Liver (tissue), 8 donors: ENCODE measurements at regions not wholly inside any gene's neighbourhood (a gene's known extent, or its start where the extent isn't known, plus 50 kb on each side); places are given as distances from the start of the nearest gene placed in this dataset.

ENCODE experiments used
- DNase-seq: peaks from one replicate; pipeline ENCODE4 v3.0.0-alpha.2; 2017; ENCODE audit warnings: low spot score
- H3K27ac ChIP-seq, 2 donors: one replicate each; pipeline ENCODE4 v1.7.0; 2013; ENCODE audit warnings: inconsistent platforms in 2 of 2, low read length in 2 of 2, control low read depth in 1 of 2, low read depth in 1 of 2, mild to moderate bottlenecking in 1 of 2
- H3K27me3 ChIP-seq, 4 donors: one replicate each; pipeline versions ENCODE4 v1.6.1 to v1.7.0; 2013; ENCODE audit warnings: low read length in 3 of 4, inconsistent platforms in 1 of 4, mild to moderate bottlenecking in 1 of 4, moderate library complexity in 1 of 4; ENCODE audit not compliant: control insufficient read depth in 4 of 4, insufficient read depth in 4 of 4
- H3K36me3 ChIP-seq, 4 donors: one replicate each; pipeline versions ENCODE4 v1.6.1 to v1.7.0; 2013; ENCODE audit warnings: low read length in 3 of 4, mild to moderate bottlenecking in 3 of 4, low read depth in 1 of 4, moderate library complexity in 1 of 4; ENCODE audit not compliant: control insufficient read depth in 4 of 4, insufficient read depth in 3 of 4
- H3K4me1 ChIP-seq, 4 donors: one replicate each; pipeline versions ENCODE4 v1.6.1 to v1.7.0; 2013; ENCODE audit warnings: low read length in 3 of 4, mild to moderate bottlenecking in 3 of 4, moderate library complexity in 1 of 4; ENCODE audit not compliant: control insufficient read depth in 4 of 4, insufficient read depth in 4 of 4
- H3K4me3 ChIP-seq, 3 donors: one replicate each; pipeline versions ENCODE4 v1.6.1 to v1.7.0; 2013; ENCODE audit warnings: low read length in 3 of 3, control low read depth in 1 of 3, low read depth in 1 of 3, mild to moderate bottlenecking in 1 of 3
- H3K9ac ChIP-seq, 2 donors: one replicate each; pipeline ENCODE4 v1.7.0; 2013; ENCODE audit warnings: low read length in 2 of 2, mild to moderate bottlenecking in 2 of 2, moderate library complexity in 2 of 2, control low read depth in 1 of 2, low read depth in 1 of 2
- H3K9me3 ChIP-seq, 4 donors: one replicate each; pipeline versions ENCODE4 v1.6.1 to v1.7.0; 2013; ENCODE audit warnings: low read length in 3 of 4; ENCODE audit not compliant: control insufficient read depth in 4 of 4
- ATF3 ChIP-seq: IDR thresholded peaks from 2 replicates; pipeline ENCODE4 v1.6.1; 2016; ENCODE audit warnings: antibody characterized with exemption
- EGR1 ChIP-seq, 2 donors: IDR thresholded peaks; 2 replicates each; pipeline ENCODE4 v1.6.1; 2016 to 2018; ENCODE audit warnings: antibody characterized with exemption in 2 of 2, low read depth in 2 of 2
- FOXA1 ChIP-seq: IDR thresholded peaks from 2 replicates; pipeline ENCODE4 v1.6.1; 2016; ENCODE audit warnings: antibody characterized with exemption
- FOXA2 ChIP-seq: IDR thresholded peaks from 2 replicates; pipeline ENCODE4 v1.6.1; 2016; ENCODE audit warnings: antibody characterized with exemption
- GABPA ChIP-seq, 2 donors: IDR thresholded peaks in 1 of 2; conservative IDR thresholded peaks in 1 of 2; 2 replicates each; pipeline ENCODE4 v1.6.1; 2016; ENCODE audit warnings: antibody characterized with exemption in 2 of 2, mild to moderate bottlenecking in 1 of 2, moderate library complexity in 1 of 2
- HNF4A ChIP-seq, 2 donors: conservative IDR thresholded peaks; 2 replicates each; pipeline ENCODE4 v1.6.1; 2016; ENCODE audit warnings: antibody characterized with exemption in 2 of 2, mild to moderate bottlenecking in 2 of 2
- HNF4G ChIP-seq: IDR thresholded peaks from 2 replicates; pipeline ENCODE4 v1.6.1; 2016; ENCODE audit warnings: antibody characterized with exemption
- JUND ChIP-seq, 2 donors: IDR thresholded peaks; 2 replicates each; pipeline ENCODE4 v1.6.1; 2016; ENCODE audit warnings: antibody characterized with exemption in 2 of 2
- NR2F2 ChIP-seq: IDR thresholded peaks from 2 replicates; pipeline ENCODE4 v1.6.1; 2016; ENCODE audit warnings: antibody characterized with exemption
- RAD21 ChIP-seq, 2 donors: IDR thresholded peaks; 2 replicates each; pipeline ENCODE4 v1.6.1; 2016; ENCODE audit warnings: antibody characterized with exemption in 2 of 2, mild to moderate bottlenecking in 2 of 2
- REST ChIP-seq: IDR thresholded peaks from 2 replicates; pipeline ENCODE4 v1.6.1; 2016; ENCODE audit warnings: antibody characterized with exemption, mild to moderate bottlenecking
- SP1 ChIP-seq: IDR thresholded peaks from 2 replicates; pipeline ENCODE4 v1.6.1; 2018; ENCODE audit warnings: antibody characterized with exemption, mild to moderate bottlenecking
- TAF1 ChIP-seq: conservative IDR thresholded peaks from 2 replicates; pipeline ENCODE4 v1.6.1; 2016; ENCODE audit warnings: antibody characterized with exemption, mild to moderate bottlenecking
- WGBS: extraction: QIAGEN DNeasy Blood & Tissue Kit; methylation state at CpG from one replicate; pipeline ENCODE4 v1.1.7; 2013; 5-methylcytosine and 5-hydroxymethylcytosine counted together
- TF ChIP-seq, protein P1 (sequence below): IDR thresholded peaks from 2 replicates; pipeline ENCODE4 v1.6.1; 2016; ENCODE audit warnings: antibody characterized with exemption
- TF ChIP-seq, protein P2 (sequence below): IDR thresholded peaks from 2 replicates; pipeline ENCODE4 v1.6.1; 2016; ENCODE audit warnings: antibody characterized with exemption
- TF ChIP-seq, protein P3 (sequence below): fragments of 150-350 bp; IDR thresholded peaks from 2 replicates; pipeline ENCODE4 v1.5.1; 2017; ENCODE audit warnings: improper control_type of control experiment, low read depth, low read length; ENCODE audit not compliant: missing input control
- donor health status: healthy.
- donor health status: healthy.
- donor health status: healthy.
- donor health status: healthy.
- donor health status: healthy.

DNA sequence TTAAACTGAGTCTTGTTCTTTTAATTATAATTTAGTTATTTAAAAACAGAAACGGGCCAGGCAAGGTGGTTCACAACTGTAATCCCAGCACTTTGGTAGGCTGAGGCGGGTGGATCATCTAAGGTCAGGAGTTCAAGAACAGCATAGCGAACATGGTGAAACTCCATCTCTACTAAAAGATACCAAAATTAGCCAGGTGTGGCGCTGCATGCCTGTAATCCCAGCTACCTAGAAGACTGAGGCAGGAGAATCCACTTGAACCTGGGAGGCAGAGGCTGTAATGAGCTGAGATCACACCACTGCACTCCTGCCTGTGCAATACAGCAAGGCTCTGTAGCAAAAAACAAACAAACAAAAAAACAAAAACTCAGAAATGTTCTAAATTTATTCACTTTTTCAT lies 852.9 kb downstream of the TECRL start:
- H3K27ac ChIP-seq = no peak overlapping the region
- peaks cover 0 to 8% (median 0%) of the 10 kb centered on the region in 4 donors for H3K9me3 ChIP-seq
- WGBS = 58% methylated on average over 4 of the region's 4 CpGs
- no peak for TF ChIP-seq TAF1
- no peak for TF ChIP-seq FOXA1
- TF ChIP-seq SP1 = no peak
- no peak for TF ChIP-seq RAD21 (IDR thresholded peaks at IDR 0.05)
- TF ChIP-seq NR2F2 = no peak
- TF ChIP-seq, protein P1, sequence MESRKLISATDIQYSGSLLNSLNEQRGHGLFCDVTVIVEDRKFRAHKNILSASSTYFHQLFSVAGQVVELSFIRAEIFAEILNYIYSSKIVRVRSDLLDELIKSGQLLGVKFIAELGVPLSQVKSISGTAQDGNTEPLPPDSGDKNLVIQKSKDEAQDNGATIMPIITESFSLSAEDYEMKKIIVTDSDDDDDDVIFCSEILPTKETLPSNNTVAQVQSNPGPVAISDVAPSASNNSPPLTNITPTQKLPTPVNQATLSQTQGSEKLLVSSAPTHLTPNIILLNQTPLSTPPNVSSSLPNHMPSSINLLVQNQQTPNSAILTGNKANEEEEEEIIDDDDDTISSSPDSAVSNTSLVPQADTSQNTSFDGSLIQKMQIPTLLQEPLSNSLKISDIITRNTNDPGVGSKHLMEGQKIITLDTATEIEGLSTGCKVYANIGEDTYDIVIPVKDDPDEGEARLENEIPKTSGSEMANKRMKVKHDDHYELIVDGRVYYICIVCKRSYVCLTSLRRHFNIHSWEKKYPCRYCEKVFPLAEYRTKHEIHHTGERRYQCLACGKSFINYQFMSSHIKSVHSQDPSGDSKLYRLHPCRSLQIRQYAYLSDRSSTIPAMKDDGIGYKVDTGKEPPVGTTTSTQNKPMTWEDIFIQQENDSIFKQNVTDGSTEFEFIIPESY = no peak
- TF ChIP-seq HNF4A (conservative IDR thresholded peaks at IDR 0.05) = no peak
- TF ChIP-seq HNF4G = no peak
- no peak for TF ChIP-seq FOXA2
- no peak for TF ChIP-seq REST
- TF ChIP-seq ATF3 = no peak
- TF ChIP-seq, protein P2, sequence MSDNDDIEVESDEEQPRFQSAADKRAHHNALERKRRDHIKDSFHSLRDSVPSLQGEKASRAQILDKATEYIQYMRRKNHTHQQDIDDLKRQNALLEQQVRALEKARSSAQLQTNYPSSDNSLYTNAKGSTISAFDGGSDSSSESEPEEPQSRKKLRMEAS = no peak
- TF ChIP-seq EGR1 (IDR thresholded peaks at IDR 0.05; ENCODE audit: low read depth in 2 of 2) = no peak
- TF ChIP-seq, protein P3, sequence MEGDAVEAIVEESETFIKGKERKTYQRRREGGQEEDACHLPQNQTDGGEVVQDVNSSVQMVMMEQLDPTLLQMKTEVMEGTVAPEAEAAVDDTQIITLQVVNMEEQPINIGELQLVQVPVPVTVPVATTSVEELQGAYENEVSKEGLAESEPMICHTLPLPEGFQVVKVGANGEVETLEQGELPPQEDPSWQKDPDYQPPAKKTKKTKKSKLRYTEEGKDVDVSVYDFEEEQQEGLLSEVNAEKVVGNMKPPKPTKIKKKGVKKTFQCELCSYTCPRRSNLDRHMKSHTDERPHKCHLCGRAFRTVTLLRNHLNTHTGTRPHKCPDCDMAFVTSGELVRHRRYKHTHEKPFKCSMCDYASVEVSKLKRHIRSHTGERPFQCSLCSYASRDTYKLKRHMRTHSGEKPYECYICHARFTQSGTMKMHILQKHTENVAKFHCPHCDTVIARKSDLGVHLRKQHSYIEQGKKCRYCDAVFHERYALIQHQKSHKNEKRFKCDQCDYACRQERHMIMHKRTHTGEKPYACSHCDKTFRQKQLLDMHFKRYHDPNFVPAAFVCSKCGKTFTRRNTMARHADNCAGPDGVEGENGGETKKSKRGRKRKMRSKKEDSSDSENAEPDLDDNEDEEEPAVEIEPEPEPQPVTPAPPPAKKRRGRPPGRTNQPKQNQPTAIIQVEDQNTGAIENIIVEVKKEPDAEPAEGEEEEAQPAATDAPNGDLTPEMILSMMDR = no peak
- TF ChIP-seq GABPA (IDR thresholded peaks at IDR 0.05 in 1 of 2, conservative IDR thresholded peaks at IDR 0.05 in 1 of 2) = no peak
- H3K36me3 ChIP-seq = no peaks in the 10 kb centered on the region
- no peaks in the 10 kb centered on the region for H3K4me1 ChIP-seq
- no peak for DNase-seq
- no peaks in the 10 kb centered on the region for H3K27me3 ChIP-seq
- no peak overlapping the region for H3K9ac ChIP-seq
- H3K4me3 ChIP-seq = no peak overlapping the region

GRCh38 chr4:63553123-63553522 lies 856.1 kb downstream of the TECRL start:
- Histone ChIP-seq H3K27ac (no peak overlapping the region), H3K9me3 (no peaks in the 10 kb centered on the region), H3K4me1 (no peaks in the 10 kb centered on the region), H3K27me3 (no peaks in the 10 kb centered on the region), H3K4me3 (no peak overlapping the region), H3K36me3 (no peaks in the 10 kb centered on the region), H3K9ac (no peak overlapping the region)
- TF ChIP-seq JUND (IDR thresholded peaks at IDR 0.05) = no peak
- no peak for TF ChIP-seq EGR1 (IDR thresholded peaks at IDR 0.05; ENCODE audit: low read depth in 2 of 2)
- no peak for DNase-seq
